Muscle of leg (tissue), 3 donors: ENCODE measurements at regions not wholly inside any gene's neighbourhood (a gene's known extent, or its start where the extent isn't known, plus 50 kb on each side); places are given as distances from the start of the nearest gene placed in this dataset.

ENCODE experiments used
- DNase-seq: peaks from one replicate; pipeline ENCODE4 v3.0.0; 2013
- H3K27ac ChIP-seq: one replicate; pipeline ENCODE4 v1.5.1; 2013; ENCODE audit warnings: mild to moderate bottlenecking, low read length, control low read depth
- H3K27me3 ChIP-seq: one replicate; pipeline ENCODE4 v1.6.1; 2013; ENCODE audit warnings: low read length; ENCODE audit not compliant: control insufficient read depth, insufficient read depth
- H3K36me3 ChIP-seq: one replicate; pipeline ENCODE4 v1.6.1; 2013; ENCODE audit warnings: low read length; ENCODE audit not compliant: control insufficient read depth, insufficient read depth
- H3K4me1 ChIP-seq: one replicate; pipeline ENCODE4 v1.6.1; 2013; ENCODE audit warnings: low read length; ENCODE audit not compliant: control insufficient read depth, insufficient read depth
- H3K4me3 ChIP-seq: one replicate; pipeline ENCODE4 v1.5.1; 2013; ENCODE audit warnings: low read length, control low read depth
- H3K9me3 ChIP-seq: replicated peaks from 2 replicates; pipeline ENCODE4 v1.6.1; 2013; ENCODE audit warnings: low read depth, low read length; ENCODE audit not compliant: control insufficient read depth
- WGBS: methylation state at CpG from one replicate; pipeline ENCODE4 v1.1.5; 2013; ENCODE audit warnings: missing lambda C conversion rate; ENCODE audit not compliant: insufficient coverage; 5-methylcytosine and 5-hydroxymethylcytosine counted together

DNA sequence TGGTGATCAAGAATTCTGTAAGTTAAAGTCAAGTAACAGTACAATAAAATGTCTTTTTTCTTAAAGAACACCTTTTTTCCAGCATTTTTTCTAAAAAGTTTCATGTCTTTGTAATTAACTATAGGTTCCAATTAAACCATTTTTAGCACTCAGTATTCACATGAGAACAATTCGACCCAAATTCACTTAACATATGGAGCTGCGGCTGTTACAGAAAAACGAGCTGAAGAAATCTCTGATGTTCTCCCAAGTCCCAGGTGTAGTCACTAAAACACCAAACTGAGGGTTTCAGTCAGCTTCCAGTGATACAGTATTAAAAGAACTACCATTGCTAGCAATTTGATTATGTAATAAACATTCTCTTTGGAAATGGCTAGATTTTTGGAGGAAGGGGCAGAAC is 117.6 kb downstream of the TNFSF13B start:
- Histone ChIP-seq H3K4me1 (no peaks in the 10 kb centered on the region), H3K4me3 (no peak overlapping the region), H3K27me3 (no peaks in the 10 kb centered on the region), H3K27ac (no peak overlapping the region), H3K36me3 (no peaks in the 10 kb centered on the region), H3K9me3 (no peaks in the 10 kb centered on the region)
- whole genome bisulfite sequencing, result 60% methylated on average over 1 of the region's 3 CpGs
- no peak for DNase-seq

DNA sequence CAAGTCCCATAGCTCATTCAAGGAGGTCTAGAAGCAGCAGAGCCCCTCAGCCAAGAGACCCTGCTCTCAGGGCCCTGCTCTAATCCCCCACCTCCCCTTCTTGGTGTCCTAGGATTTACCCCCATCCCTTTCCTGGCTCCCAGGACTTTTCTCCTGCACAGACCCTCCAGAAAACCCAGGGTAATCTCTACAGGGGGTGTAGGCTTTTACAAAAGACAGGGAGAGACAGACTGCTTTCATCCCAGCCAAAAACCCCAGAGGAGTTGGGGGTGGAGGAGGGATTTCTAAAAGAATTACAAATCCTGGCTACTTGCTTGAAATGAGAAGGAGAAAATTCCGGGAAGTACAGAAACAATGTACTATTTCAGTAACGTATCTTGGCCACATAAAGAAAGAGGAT is 133.3 kb downstream of the TNFSF13B start:
- H3K4me1 ChIP-seq, result peaks cover 3% of the 10 kb centered on the region
- no peaks in the 10 kb centered on the region for H3K9me3 ChIP-seq
- H3K36me3 ChIP-seq, result no peaks in the 10 kb centered on the region
- H3K27ac ChIP-seq, result no peak overlapping the region
- H3K4me3 ChIP-seq, result no peak overlapping the region
- H3K27me3 ChIP-seq, result no peaks in the 10 kb centered on the region
- no CpG with 5 or more reads among the region's 2 CpGs for WGBS
- peak; percentile 18 for DNase-seq

DNA sequence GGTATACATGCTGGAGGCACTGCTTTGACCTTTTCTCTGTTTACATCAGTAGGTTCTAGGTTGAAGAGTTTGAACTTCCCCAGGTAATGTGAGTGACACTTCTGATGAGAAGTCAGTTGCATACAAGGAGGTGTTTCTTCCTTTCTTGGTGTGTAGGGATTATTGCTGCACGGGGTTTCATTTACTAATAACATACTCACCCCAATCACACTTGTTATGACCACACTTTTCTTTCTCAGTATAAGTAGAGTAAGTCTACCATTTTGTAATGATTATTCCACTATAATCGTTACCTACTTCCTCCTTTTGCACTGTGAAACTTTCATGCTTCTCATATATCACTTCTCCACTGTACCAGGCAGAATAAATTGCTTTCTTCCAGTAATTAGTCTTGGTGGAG is 138.0 kb downstream of the TNFSF13B start:
- no peak for DNase-seq
- Histone ChIP-seq H3K27me3 (no peaks in the 10 kb centered on the region), H3K9me3 (no peaks in the 10 kb centered on the region), H3K27ac (no peak overlapping the region), H3K4me3 (no peak overlapping the region), H3K4me1 (peaks cover 3% of the 10 kb centered on the region), H3K36me3 (no peaks in the 10 kb centered on the region)
- WGBS, result no CpG with 5 or more reads among the region's 2 CpGs

DNA sequence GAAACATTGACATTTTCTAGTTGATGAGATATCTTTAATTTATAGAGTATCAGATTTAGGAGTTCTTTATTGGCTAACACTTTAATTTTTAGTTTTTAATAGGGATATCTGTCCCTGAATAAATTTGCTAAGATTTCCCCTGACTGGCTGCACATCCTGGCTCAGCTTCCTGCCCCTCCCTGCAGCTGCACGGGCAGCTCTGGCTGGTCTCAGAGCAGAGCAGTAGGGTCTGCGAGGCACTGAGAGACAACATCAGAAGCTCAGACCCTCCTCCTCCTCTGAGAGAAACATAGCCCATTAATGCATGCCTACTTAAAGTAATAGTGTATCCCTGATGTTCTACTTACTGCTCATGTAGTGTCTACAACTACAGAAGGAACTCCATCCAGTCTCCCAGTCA is 139.2 kb downstream of the TNFSF13B start:
- no peaks in the 10 kb centered on the region for H3K9me3 ChIP-seq
- H3K4me3 ChIP-seq, result no peak overlapping the region
- no peaks in the 10 kb centered on the region for H3K27me3 ChIP-seq
- no peak overlapping the region for H3K27ac ChIP-seq
- no CpG with 5 or more reads among the region's 2 CpGs for WGBS
- no peaks in the 10 kb centered on the region for H3K4me1 ChIP-seq
- H3K36me3 ChIP-seq, result no peaks in the 10 kb centered on the region
- no peak for DNase-seq

DNA sequence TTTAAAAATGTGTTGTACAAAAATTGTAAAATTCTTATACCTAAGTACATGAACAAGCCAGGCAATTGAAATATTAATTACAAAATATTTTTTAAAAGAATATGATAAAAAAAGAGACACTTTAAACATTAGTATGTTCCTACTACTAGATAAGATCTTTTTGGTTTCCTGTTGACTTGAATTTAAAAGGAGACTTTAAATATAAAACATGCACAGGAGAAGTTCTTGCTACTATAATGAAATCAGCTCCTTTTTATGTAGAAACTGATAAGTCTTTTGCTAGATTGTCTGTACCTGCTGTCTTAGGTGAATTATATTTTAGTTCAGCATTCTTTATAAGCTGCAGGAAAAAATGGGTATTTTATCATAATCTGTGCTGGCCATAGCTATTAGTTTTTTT is 140.2 kb downstream of the TNFSF13B start:
- Histone ChIP-seq H3K36me3 (no peaks in the 10 kb centered on the region), H3K27ac (no peak overlapping the region), H3K9me3 (no peaks in the 10 kb centered on the region), H3K27me3 (no peaks in the 10 kb centered on the region), H3K4me3 (no peak overlapping the region), H3K4me1 (no peaks in the 10 kb centered on the region)
- no peak for DNase-seq

DNA sequence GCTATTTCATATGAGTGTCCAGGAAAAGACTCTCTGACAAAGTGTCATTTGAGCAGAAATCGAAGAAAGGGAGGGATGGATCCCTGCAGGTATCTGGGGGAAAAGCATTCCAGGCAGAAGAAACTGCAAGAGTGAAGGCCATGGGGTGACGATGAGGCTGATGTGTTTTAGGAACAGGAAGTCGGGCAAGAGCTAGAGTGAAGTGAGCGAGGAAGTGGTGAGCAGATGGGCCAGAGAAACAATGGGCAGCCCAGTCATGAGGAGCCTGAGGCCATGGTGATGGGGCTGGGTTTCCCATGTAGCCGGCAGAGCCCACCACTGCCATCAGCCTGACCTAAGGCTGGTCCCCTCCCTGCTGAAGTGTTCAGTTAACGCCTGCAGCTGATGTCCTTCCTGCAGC is 150.2 kb downstream of the TNFSF13B start:
- Histone ChIP-seq H3K9me3 (no peaks in the 10 kb centered on the region), H3K27me3 (no peaks in the 10 kb centered on the region), H3K4me3 (no peak overlapping the region), H3K27ac (no peak overlapping the region), H3K4me1 (no peaks in the 10 kb centered on the region), H3K36me3 (no peaks in the 10 kb centered on the region)
- no peak for DNase-seq
- 77% methylated on average over 5 of the region's 6 CpGs for WGBS

DNA sequence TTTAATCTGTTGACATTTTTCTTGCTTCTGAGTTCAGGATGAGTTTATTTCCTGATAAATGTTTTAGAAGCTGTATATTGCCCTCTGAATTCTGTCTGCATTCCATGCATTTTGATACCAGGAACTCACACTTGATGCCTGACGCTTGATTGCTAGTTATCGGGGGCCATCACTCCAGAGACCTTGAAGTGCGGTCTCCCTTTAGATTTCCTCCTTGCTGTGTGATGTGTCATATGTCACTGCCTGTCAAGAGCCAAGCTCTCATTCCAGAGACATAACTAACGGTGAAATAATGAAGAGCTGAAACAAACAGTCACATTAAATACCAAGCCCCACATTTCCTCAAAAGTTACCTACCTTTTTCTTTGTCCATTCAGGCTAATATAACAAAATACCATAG is 155.5 kb downstream of the TNFSF13B start:
- WGBS, result no CpG with 5 or more reads among the region's 4 CpGs
- no peaks in the 10 kb centered on the region for H3K27me3 ChIP-seq
- H3K27ac ChIP-seq, result no peak overlapping the region
- H3K4me3 ChIP-seq, result no peak overlapping the region
- H3K9me3 ChIP-seq, result no peaks in the 10 kb centered on the region
- no peaks in the 10 kb centered on the region for H3K4me1 ChIP-seq
- peak; percentile 13 for DNase-seq
- H3K36me3 ChIP-seq, result no peaks in the 10 kb centered on the region

DNA sequence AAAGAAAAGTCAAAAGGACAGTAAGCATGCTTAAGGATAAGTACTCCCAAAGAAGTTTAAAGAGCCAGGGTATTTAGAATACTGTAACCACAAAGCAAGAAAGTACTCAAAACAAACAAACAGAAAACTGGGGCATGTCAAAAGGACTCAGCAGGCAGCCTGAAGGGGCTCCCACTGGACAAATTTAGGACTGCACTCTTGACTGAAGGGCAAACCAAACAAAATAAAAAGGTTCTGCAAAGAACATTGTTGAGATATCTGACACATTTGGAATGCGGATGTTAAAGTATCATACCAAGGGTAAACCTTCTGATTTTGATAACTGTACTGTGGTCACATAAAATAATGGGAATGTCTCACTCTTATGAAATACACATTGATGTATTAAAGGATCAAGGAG is 157.4 kb downstream of the TNFSF13B start:
- no CpG with 5 or more reads among the region's 1 CpG for WGBS
- no peak overlapping the region for H3K27ac ChIP-seq
- DNase-seq, result no peak
- H3K36me3 ChIP-seq, result no peaks in the 10 kb centered on the region
- no peak overlapping the region for H3K4me3 ChIP-seq
- H3K9me3 ChIP-seq, result no peaks in the 10 kb centered on the region
- H3K4me1 ChIP-seq, result no peaks in the 10 kb centered on the region
- H3K27me3 ChIP-seq, result no peaks in the 10 kb centered on the region

DNA sequence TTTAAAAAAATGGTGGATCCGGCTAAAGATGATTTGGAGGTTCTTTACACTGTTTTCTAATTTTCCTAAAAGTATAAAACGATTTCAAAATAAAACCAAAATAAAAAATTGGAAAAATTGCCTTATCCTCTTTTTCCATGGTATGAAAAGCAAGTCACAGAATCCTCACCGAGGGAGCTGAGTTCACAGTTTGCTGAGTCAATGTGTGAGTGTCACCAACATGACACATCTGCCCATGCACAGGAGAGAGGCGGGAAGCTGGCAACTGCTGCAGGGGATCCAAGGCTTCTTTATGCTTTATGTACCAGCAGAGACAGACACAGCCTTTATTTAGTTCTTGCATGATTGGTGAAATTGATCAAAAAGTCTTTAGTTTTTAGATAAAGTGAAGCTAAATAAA is 157.8 kb downstream of the TNFSF13B start:
- Histone ChIP-seq H3K4me3 (no peak overlapping the region), H3K36me3 (no peaks in the 10 kb centered on the region), H3K4me1 (no peaks in the 10 kb centered on the region), H3K9me3 (no peaks in the 10 kb centered on the region), H3K27me3 (no peaks in the 10 kb centered on the region), H3K27ac (no peak overlapping the region)
- 70% methylated on average over 2 of the region's 4 CpGs for WGBS
- DNase-seq, result no peak

DNA sequence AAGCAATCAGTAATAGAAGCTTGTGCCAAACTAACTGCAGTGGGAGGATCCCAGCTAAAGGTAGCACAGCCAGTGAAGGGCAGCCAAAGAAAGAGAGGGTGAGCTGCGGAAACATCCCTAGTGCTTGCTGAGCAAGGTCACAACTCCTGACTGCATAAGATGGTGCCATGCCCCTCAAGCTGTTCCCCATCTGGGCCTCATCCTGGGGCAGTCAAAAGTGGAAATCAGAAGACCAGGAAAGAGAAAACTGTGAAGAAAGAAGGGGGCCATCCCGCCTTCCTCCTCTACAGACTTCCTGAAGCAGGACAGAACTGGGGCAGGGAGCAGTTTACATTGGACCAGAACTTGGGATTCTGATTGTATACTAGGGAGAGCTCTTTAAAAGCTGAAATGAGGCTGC is 159.2 kb downstream of the TNFSF13B start:
- WGBS, result 100% methylated on average over 1 of the region's 2 CpGs
- H3K9me3 ChIP-seq, result no peaks in the 10 kb centered on the region
- H3K36me3 ChIP-seq, result no peaks in the 10 kb centered on the region
- no peak overlapping the region for H3K27ac ChIP-seq
- H3K4me3 ChIP-seq, result no peak overlapping the region
- H3K27me3 ChIP-seq, result no peaks in the 10 kb centered on the region
- H3K4me1 ChIP-seq, result no peaks in the 10 kb centered on the region
- no peak for DNase-seq

DNA sequence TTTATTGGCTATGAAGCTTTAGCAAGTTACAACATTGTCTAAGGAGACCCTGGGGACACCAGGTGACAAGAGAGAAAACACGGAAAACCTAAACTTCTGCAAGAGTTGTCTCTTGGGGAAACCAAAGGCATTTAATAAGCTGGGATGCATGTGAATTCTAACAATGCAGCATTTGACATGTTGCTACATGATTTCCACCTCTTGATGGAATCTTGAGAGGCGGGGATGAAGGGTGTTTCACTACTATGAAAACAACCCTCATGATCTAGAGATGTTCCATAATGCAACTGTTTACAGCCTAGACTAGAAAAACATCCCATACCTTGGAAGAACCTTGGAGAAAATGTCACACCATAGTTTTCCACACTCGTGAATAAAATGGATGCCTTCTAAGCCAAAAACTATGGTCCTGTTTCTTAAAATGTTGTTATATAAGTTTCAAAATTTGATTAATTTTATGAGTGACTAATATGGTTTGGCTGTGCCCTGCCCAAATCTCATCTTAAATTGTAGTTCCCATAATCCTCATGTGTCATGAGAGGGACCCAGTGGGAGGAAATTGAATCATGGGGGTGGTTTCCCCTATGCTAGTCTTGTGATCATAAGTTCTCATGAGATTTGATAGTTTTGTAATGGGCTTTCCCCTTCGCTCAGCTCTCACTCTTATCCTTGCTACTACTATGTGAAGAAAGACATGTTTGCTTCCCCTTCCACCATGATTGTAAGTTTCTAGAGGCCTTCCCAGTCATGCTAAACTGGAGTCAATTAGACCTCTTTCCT is 164.6 kb downstream of the TNFSF13B start:
- Histone ChIP-seq H3K36me3 (no peaks in the 10 kb centered on the region), H3K4me1 (no peaks in the 10 kb centered on the region), H3K27ac (no peak overlapping the region), H3K27me3 (no peaks in the 10 kb centered on the region), H3K4me3 (no peak overlapping the region), H3K9me3 (no peaks in the 10 kb centered on the region)
- WGBS, result 40% methylated on average over 1 of the region's 4 CpGs
- DNase-seq, result no peak
